ENCODE measurements at regions not wholly inside any gene's neighbourhood (a gene's known extent, or its start where the extent isn't known, plus 50 kb on each side); places are given as distances from the start of the nearest gene placed in this dataset.

DNA sequence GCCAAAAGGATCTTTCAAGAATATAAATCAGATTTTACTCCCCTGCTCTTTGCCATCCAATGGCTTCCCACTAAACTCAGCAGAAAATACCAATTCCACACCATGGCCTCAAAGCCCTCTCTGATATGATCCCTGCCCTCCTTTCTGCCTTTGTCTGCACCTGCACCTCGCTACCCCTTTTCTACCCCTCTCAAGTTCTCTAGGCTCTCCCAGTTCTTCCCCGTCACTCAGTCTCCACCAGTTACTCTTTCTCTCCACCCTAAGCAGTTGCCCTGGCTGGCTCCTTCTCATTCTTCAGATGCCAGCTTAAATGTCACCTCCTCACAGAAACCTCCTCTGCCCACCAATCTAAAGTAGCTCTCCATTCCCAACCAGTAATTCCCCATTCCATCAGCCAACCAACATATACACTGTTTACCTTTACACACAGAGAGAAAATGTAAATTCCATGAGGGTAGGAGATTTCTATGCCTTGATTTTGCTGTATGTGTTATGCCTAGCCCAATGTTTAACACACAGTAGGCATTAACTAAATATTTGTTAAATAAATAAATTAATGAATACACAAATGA lies 93.6 kb upstream of the LPP start:
- no peak for DNase-seq (ENCODE audit: low spot score)

DNA sequence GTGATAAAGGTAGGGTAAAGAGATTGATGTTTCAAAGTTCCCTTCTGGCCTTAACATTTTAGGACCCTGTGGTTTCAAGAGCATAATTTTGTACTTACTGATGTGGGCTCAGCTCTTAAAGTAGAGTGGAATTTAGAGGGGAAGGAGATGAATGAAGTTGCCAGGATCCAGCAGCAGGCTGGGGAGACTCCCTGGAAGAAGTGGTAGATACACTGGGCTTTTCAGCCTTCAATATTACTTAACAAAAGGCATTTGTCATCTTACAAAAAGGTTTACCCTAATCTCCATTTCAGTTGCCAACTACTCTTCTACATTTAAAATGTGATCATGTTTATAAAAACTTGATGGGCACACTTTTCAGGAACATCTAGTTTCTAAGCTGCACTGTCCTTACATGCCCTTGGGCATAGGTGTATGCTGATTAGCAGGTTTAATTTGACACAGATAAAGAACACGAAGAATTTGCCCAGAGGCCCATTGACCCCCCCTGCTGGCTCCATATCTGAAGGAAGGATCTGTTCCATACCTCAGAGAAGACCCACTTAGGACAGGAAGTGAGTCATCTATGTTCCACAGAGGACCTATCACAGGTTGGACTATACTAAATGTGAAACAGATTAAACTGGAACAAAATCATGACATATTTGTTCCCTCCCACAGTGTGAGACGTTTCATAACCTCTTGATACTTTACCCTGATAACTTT lies 93.0 kb upstream of the LPP start:
- no peak for DNase-seq (ENCODE audit: low spot score)

- DNase-seq (ENCODE audit: low spot score): no peak
These were observed 91.7 kb upstream of the LPP start for GRCh38 chr3:188062216-188062615.

GRCh38 chr3:188064831-188065493 lies 89.0 kb upstream of the LPP start:
- no peak for DNase-seq (ENCODE audit: low spot score)

DNA sequence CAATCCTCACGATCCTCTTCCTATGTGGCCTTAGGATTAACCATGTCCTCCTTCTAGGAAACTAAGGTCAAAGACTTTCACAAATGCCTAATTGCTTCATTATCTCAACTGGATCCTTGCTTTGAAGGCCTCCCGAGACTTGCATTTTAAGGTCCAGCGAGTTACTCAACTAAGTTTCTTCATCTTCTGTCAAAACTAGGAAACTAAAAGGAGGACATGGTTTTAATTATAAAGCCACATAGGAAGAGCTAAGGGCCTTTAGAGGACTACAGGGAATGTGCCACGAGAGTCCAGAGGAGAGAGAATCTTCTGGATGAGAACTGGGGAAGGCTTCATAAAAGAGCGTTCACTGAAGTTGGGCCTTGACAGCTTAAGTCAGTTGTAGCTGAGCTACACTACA lies 87.8 kb upstream of the LPP start:
- DNase-seq (ENCODE audit: low spot score): no peak

DNA sequence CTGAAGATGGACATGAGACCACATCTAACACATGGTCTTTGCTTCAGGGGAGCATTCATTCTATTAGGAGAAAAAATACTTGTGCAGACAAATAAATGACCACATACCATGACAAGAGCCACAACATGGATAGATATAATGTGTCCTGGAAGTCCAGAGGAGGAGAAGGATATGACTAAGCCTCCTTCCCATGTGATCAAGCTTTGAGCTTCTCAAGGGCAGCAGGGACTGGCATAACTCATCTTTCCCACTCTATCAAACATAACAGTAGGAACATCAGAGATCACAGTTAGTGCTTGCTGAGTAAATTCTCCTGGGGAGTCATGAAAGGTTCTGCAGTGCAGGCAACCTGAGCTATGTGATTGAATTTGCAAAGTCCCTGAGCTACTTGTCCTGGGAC lies 86.0 kb upstream of the LPP start:
- no peak for DNase-seq (ENCODE audit: low spot score)

- no peak for DNase-seq (ENCODE audit: low spot score)
These were observed 85.6 kb upstream of the LPP start for GRCh38 chr3:188068342-188068741.

- DNase-seq (ENCODE audit: low spot score): no peak
These were observed 82.3 kb upstream of the LPP start for GRCh38 chr3:188071636-188072035.

- no peak for DNase-seq (ENCODE audit: low spot score)
These were observed 77.8 kb upstream of the LPP start for GRCh38 chr3:188076176-188076575.

- DNase-seq (ENCODE audit: low spot score): no peak
These were observed 76.7 kb upstream of the LPP start for GRCh38 chr3:188077160-188077799.

GRCh38 chr3:188080091-188080490 lies 73.9 kb upstream of the LPP start:
- DNase-seq (ENCODE audit: low spot score): no peak

DNA sequence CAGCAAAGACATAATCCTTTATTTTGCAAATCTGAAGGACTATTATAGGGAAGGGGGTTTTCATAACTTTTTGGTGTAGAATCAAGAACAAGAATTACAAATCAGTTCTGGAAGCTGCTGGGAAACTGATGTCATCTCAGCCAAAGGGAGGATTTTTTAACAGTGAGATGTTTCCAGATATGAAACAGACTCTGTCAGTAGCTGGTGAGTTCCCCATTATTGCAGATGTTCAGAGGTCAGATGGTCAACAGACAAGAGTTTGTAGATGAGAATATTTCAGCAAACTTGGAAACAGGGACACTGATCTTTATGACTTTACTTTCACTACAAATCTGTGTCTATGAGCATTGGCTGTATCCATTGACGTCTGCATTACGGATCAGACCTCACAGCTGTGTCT lies 71.9 kb upstream of the LPP start:
- DNase-seq (ENCODE audit: low spot score): no peak

- no peak for DNase-seq (ENCODE audit: low spot score)
These were observed 71.5 kb upstream of the LPP start for GRCh38 chr3:188082450-188082849.

DNA sequence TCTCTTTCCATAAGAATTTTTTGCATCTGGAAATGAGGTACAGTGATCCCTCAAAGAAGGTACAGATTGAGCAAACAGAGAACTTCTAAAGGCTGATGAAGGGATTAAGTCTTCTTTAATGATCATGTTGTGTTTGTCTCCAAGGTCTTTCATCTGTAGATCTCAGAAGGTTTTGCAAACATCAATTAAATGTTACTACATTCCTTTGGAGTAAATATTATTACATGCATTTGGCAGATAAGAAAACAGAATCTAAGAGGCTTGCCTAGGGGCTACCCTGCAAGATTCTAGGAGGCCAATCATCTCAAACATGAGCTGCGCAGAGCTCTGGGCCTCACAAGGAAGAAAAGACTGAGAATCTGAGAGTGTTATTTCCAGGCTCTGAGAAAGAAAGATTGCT lies 70.9 kb upstream of the LPP start:
- no peak for DNase-seq (ENCODE audit: low spot score)

- no peak for DNase-seq (ENCODE audit: low spot score)
These were observed 69.0 kb upstream of the LPP start for GRCh38 chr3:188084752-188085583.

DNA sequence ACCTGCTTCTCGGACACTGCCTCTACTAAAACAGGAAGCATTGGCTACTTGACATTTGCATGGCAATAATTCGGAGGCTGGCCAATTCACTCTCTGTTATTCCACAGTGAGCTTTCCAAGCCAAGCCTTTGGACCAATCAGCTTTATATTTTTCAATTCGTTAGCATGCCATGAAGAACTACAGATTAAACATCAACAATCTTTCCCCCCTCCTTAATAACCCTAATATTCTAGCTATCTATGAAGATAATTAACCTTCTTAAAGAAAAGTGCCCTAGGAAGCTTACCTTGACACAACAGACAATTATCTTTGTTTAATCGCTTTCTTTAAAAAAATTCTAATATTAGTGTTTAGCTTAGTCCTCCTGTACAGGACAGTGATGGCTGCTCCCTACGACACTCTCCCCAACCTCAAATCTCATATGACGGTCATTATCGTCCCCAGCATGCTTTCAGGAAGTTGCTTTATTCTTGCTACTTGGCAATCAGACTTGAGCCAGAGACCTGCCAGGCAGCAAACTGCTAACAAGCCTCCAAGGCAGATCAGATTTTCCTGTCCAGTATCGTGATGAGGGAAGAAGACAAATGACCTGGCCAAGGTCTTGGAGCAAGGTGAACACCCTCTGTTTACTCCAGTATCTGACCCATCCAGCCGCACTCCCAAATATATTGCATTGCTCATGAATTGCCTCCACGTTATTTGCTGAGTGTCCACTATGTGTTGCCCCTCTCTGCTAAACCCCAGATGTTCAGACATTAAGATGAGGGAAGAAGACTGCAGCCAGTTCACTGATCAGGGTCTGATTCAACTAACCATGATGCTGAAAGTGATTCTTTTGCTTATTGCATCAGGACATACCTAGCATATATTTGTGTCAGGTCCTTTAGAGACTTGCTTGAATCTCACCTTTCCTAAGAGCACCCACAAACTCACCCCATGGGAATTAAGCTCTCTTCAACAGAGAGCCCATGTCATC lies 68.1 kb upstream of the LPP start:
- no peak for DNase-seq (ENCODE audit: low spot score)

DNA sequence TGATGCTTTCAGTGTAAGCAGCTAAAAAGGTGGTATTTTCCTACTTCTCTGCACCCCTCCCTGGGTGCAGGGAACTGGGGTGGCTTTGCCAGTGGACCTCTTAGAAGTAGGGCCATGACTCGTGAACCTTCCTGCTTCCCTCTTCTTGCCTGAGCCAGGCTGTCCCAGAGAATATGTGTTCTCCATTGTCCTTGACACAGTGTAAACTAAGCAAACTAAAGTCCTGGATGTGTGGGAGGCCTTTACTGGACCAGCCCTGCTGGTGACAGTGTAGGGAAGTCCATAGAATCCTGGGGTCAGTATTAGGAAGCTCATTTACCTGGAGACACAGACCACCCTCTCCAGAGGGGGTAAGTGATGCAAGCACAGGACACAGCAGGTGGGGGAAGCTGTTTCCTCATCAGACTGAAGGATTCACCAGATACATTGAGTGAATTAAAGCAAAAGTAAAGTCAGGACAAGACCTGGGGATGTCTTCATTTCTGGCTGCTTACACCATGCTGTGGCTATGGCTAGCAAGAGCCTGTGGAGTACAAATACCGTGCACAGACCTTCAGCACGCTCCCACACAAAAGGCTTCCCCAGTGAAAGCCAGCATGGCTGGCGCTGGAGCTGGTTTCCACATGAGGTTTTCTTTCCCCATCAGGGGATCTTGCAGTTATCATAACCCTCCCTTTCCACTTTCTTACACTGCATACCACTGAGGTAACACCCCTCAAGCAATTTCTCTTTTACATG lies 64.8 kb upstream of the LPP start:
- no peak for DNase-seq (ENCODE audit: low spot score)

- DNase-seq (ENCODE audit: low spot score): no peak
These were observed 63.2 kb upstream of the LPP start for GRCh38 chr3:188090620-188091309.

- no peak for DNase-seq (ENCODE audit: low spot score)
These were observed 62.2 kb upstream of the LPP start for GRCh38 chr3:188091746-188092145.
